ENCODE measurements at regions not wholly inside any gene's neighbourhood (a gene's known extent, or its start where the extent isn't known, plus 50 kb on each side); places are given as distances from the start of the nearest gene placed in this dataset.

- DNase-seq (ENCODE audit: low read depth, low spot score) = peak; percentile 74
- in situ Hi-C loops (cut with HindIII; ENCODE audit: low pct_unique_long_range_greater_than_20kb, low sequenced_read_pairs) = no loop called here
These were observed 80.4 kb downstream of the EDNRB start for GRCh38 chr13:77838271-77838670.

- in situ Hi-C loops (cut with HindIII; ENCODE audit: low pct_unique_long_range_greater_than_20kb, low sequenced_read_pairs) = no loop called here
- DNase-seq (ENCODE audit: low read depth, low spot score) = no peak
These were observed 82.2 kb downstream of the EDNRB start for GRCh38 chr13:77836423-77836822.

GRCh38 chr13:77833331-77833863 lies 85.2 kb downstream of the EDNRB start:
- peak; percentile 53 for DNase-seq (ENCODE audit: low read depth, low spot score)

GRCh38 chr13:77832339-77833100 lies 86.1 kb downstream of the EDNRB start:
- in situ Hi-C loops (cut with HindIII; ENCODE audit: low pct_unique_long_range_greater_than_20kb, low sequenced_read_pairs) = no loop called here
- peak; percentile 55 for DNase-seq (ENCODE audit: low read depth, low spot score)

More at GRCh38 chr13:77833331-77833863, 85.2 kb downstream of the EDNRB start:
- in situ Hi-C loops (cut with HindIII; ENCODE audit: low pct_unique_long_range_greater_than_20kb, low sequenced_read_pairs) = no loop called here

GRCh38 chr13:77831866-77832265 lies 86.8 kb downstream of the EDNRB start:
- no peak for DNase-seq (ENCODE audit: low read depth, low spot score)
- in situ Hi-C loops (cut with HindIII; ENCODE audit: low pct_unique_long_range_greater_than_20kb, low sequenced_read_pairs) = no loop called here

GRCh38 chr13:77829963-77830362 lies 88.7 kb downstream of the EDNRB start:
- DNase-seq (ENCODE audit: low read depth, low spot score) = no peak
- in situ Hi-C loops (cut with HindIII; ENCODE audit: low pct_unique_long_range_greater_than_20kb, low sequenced_read_pairs) = no loop called here

GRCh38 chr13:77828799-77829198 lies 89.8 kb downstream of the EDNRB start:
- no peak for DNase-seq (ENCODE audit: low read depth, low spot score)
- in situ Hi-C loops (cut with HindIII; ENCODE audit: low pct_unique_long_range_greater_than_20kb, low sequenced_read_pairs) = no loop called here

- DNase-seq (ENCODE audit: low read depth, low spot score) = no peak
- in situ Hi-C loops (cut with HindIII; ENCODE audit: low pct_unique_long_range_greater_than_20kb, low sequenced_read_pairs) = no loop called here
These were observed 91.3 kb downstream of the EDNRB start for GRCh38 chr13:77827332-77827731.

- in situ Hi-C loops (cut with HindIII; ENCODE audit: low pct_unique_long_range_greater_than_20kb, low sequenced_read_pairs) = no loop called here
- DNase-seq (ENCODE audit: low read depth, low spot score) = peak; percentile 14
These were observed 98.0 kb downstream of the EDNRB start for GRCh38 chr13:77820431-77821149.

- DNase-seq (ENCODE audit: low read depth, low spot score) = no peak
- in situ Hi-C loops (cut with HindIII; ENCODE audit: low pct_unique_long_range_greater_than_20kb, low sequenced_read_pairs) = no loop called here
These were observed 101.1 kb downstream of the EDNRB start for GRCh38 chr13:77817521-77817920.

- in situ Hi-C loops (cut with HindIII; ENCODE audit: low pct_unique_long_range_greater_than_20kb, low sequenced_read_pairs) = no loop called here
- no peak for DNase-seq (ENCODE audit: low read depth, low spot score)
These were observed 103.3 kb downstream of the EDNRB start for GRCh38 chr13:77815330-77815729.

Data from SK-MEL-5 (cell line).